ENCODE measurements at regions not wholly inside any gene's neighbourhood (a gene's known extent, or its start where the extent isn't known, plus 50 kb on each side); places are given as distances from the start of the nearest gene placed in this dataset.
A peak's percentile ranks its signal among the peaks of the same experiment; 100 is the strongest.
"Not testable (repeated sequence)": the region's sequence is repeated elsewhere in the genome, so short reads cannot be mapped to it uniquely, and the experiment has no call there.

DNA sequence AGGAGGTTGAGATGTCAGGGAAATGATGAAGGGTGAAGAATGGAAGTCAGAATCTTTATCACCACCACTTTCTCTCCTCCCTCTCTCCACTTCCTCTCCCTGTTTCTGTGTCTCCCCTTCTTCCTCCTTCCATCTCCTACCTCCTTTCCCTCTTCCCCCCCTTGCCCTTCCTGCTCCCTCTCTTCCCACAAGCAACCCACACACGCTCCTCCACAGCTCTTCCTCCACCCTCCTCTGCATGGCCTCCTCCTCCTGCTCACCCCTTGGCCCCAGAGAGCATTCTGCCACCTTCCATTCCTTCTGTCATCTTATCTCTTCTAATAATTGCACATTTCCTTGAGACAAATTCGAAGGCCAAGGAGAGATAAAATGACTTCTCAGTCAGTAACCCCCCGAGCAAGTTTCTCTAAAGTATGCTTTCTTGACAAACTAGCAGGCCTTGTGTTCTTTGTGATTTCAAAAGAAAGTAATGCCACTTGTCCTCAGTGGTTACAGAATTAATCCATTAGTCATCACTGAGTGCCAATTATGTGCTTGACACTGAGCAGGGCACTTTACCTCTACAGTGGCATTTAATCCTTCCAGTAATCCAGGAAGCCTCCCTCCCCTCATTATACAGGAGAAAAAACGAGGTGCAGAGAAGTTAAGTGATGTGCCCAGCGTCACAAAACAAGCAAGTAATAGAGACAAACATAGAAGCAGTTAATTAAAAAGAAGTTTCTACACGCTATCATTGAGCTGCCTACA lies 72.3 kb upstream of the CCL1 start:
- DNase-seq (ENCODE audit: low read depth, low spot score) = no peak
- in situ Hi-C loops (cut with HindIII; ENCODE audit: low pct_unique_long_range_greater_than_20kb, low sequenced_read_pairs) = no loop called here

DNA sequence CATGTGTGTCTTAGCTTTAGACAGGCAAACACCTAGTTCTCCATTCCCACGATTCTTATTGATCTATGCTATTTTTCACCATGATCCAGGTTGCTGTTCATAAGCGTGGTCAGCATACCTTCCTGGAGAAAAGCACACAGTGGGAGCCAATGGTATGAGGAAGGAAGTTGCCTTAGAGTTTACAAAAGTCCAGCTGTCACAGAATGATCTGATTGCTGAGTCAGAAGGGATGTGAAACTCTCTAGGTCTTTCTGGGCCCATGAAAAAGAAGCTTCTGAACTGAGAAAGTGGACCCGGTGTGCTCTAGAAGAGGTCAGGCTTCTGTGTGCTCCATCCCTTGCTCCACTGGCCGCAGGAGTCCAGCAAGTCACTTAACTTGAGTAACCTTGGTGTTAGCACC lies 71.0 kb upstream of the CCL1 start:
- no peak for DNase-seq (ENCODE audit: low read depth, low spot score)
- in situ Hi-C loops (cut with HindIII; ENCODE audit: low pct_unique_long_range_greater_than_20kb, low sequenced_read_pairs) = no loop called here

DNA sequence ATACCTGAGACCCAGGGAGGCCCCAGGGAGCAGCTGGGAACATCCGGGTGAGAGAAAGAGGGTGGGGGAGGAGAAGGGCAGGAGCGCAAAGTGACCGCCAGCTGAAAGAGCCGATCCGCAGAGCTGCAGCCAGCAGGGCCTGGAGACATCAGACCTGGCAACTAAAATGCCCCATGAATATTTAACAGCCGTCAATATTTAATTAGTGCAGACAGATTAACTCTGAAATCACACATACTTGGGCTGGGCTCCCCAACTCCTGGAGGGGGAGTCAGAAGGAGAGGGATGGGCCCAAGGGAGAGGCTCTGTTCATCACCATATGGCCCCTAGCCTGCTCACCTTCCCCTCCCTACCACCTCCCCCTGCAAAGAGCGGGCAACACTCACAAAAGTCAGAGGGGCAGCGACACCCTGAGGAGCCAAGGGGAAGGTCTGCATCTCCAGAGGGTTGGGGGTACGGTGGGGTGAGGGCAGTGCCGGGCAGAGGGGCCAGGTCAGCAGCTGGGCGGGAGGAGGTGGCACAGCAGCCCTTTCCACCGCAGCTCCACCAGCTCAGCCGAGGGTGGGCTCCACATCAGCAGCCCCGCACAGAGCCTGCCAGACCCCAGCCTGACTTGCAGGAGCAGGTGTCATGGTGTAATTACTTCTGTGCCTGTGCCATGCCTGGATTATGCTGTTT lies 61.9 kb upstream of the CCL1 start:
- no peak for DNase-seq (ENCODE audit: low read depth, low spot score)
- in situ Hi-C loops (cut with HindIII; ENCODE audit: low pct_unique_long_range_greater_than_20kb, low sequenced_read_pairs) = no loop called here

DNA sequence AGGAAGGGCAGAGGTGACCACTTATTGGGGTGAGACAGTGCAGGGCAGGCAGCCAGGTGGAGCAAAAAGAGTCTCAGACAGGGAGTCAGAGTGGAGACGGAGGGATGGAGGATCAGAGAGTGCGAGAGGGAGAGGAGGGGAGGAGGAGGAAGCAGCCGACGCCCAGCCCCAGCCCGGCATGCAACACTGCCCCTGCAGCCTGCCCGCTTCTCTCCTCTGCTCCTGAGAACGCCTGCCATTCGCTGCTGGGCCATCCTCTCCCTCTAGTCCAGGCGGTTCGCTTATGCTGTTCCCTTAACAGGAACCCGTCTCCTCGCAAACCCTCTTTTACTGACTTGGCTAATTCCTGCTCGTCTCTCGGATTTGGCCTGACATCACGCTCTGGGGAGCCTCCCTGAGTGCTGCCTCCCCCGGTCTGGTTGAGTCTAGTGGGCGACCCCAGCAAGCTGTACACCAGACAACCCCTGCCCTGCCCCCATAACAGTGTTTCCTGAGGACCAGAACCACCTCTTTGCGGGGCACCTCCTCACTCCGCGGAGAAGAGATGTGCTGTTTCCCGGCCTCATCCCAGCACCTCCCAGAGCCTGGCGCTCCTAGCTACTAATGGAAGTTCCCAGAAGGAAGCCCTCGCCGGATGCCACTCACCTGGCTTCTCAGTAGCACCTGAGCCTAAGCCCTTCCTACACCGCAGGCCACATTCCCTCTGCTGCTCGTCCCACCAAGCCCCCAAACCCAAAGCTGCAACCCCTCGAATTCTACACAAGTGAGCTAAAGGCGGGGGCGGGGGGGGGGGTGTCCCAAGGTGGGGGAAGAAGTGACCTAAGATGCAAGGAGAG lies 61.2 kb upstream of the CCL1 start:
- DNase-seq (ENCODE audit: low read depth, low spot score) = no peak
- in situ Hi-C loops (cut with HindIII; ENCODE audit: low pct_unique_long_range_greater_than_20kb, low sequenced_read_pairs) = no loop called here

DNA sequence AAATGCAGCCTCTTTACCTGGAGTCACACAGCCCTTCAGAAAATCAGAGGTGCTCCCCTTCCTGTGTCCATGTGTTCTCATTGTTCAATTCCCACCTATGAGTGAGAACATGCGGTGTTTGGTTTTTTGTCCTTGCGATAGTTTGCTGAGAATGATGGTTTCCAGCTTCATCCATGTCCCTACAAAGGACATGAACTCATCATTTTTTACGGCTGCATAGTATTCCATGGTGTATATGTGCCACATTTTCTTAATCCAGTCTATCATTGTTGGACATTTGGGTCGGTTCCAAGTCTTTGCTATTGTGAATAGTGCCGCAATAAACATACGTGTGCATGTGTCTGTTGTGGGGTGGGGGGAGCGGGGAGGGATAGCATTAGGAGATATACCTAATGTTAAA lies 60.3 kb upstream of the CCL1 start:
- in situ Hi-C loops (cut with HindIII; ENCODE audit: low pct_unique_long_range_greater_than_20kb, low sequenced_read_pairs); DNase-seq (ENCODE audit: low read depth, low spot score): not testable (repeated sequence)

DNA sequence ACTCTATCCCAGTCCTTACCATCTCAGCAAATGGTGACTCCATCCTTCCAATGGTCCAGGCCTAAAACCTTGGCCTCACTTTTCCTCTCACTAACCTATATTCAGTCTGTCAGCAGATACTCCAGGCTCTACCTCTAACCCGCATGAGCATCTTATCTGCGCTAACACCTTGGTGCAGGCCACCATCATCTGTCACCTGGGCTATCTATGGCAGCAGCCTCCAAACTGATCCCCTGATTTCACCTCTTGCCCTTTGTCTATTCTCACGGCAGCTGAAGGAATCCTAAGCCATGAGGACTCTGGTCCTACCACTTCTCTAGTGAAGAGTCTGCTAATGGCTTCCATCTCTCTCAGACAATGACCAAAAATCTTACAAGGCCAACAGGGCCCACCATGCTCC lies 57.9 kb upstream of the CCL1 start:
- no peak for DNase-seq (ENCODE audit: low read depth, low spot score)
- in situ Hi-C loops (cut with HindIII; ENCODE audit: low pct_unique_long_range_greater_than_20kb, low sequenced_read_pairs) = no loop called here

DNA sequence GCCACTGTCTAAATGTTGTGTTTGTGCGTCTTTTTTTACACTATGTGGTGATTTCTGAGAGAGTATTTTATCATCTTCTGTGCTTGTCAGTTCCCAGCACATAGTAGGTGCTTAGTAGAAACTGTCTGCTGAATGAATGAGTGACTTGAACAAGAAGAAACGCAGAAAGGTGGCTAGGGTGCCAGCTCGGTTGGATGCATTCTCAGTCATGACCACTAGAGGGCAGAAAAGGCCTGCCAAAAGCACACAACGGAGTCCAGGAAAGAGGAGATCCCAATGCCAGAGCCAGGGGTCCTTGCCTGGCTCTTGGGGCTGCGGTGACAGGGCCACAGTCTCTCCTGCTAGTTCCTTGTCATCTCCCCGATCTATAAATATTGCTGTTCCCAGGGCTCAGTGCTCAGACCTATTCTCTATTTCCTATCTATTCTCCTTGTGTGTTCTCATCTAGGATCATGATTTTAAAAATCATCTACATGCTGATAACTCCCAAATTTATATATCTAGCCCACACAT lies 57.3 kb upstream of the CCL1 start:
- in situ Hi-C loops (cut with HindIII; ENCODE audit: low pct_unique_long_range_greater_than_20kb, low sequenced_read_pairs) = no loop called here
- peak; percentile 68 for DNase-seq (ENCODE audit: low read depth, low spot score)

DNA sequence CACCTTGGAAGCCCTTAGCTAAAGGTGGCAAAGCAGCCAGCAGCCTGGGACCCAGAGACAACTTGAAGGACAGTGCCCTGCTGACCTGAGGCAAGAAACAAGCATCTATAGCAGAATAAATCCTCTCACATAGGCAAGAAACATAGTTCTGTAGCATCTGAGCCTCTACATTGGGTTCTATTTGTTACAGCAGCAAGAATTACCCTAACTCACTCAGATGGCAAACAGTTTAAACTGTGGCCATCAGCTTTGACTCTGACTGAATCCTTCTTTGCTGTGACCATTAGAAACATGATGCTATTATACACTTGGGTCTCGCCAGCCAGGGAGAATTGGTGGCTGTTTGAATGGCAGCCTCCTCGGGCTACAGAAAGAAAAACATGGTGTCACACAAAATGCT lies 53.1 kb upstream of the CCL1 start:
- no peak for DNase-seq (ENCODE audit: low read depth, low spot score)
- in situ Hi-C loops (cut with HindIII; ENCODE audit: low pct_unique_long_range_greater_than_20kb, low sequenced_read_pairs) = no loop called here

DNA sequence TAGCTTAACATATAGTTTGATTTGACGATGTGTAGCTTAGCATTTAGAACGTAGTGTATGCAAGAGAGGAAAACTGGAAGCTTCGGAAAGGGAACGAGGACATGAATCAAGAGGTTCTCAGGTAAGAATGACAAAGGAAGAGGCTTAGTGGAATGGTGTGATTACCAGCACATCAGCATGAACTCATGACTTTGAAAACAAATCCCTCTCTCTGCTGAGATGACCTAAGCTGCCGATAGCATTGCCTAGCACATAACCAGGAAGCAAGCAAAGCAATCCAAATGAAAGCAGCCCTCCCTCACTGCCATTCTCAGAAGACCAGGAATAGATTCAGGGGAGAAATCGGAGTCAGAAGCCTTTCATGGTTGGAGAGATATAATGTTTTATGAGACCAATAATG lies 51.3 kb upstream of the CCL1 start:
- in situ Hi-C loops (cut with HindIII; ENCODE audit: low pct_unique_long_range_greater_than_20kb, low sequenced_read_pairs) = no loop called here
- no peak for DNase-seq (ENCODE audit: low read depth, low spot score)

DNA sequence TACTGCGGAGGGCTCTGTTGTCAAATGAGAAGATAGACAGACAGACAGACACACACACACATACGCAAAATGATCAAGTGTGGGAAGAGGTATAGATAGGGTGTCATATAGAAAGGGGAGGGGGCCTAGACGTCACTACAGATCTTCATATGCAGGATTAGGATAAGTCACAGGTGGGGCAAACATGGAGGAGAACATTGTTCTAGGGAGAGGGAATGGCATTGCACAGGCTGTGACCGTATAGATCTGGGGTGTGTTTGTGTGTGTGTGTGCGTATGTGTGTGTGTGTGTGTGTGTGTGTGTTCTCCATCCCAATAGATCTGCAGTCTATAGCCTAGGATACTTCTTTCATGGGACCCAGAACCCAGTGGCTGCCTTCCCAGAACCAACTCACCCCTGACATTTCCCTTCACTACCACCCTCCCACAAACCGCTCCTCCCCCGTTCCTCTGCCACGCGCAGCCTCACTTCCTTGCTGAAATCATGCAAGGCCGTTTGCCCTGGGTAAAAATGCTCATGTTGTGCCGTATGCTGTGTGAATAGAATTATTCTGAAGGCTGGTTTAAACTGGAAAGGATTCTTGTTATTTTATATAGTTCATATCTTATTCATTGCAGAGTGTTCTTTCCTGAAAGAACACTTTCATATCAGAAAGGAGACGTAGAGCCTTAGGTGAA lies 50.5 kb upstream of the CCL1 start:
- in situ Hi-C loops (cut with HindIII; ENCODE audit: low pct_unique_long_range_greater_than_20kb, low sequenced_read_pairs) = no loop called here
- no peak for DNase-seq (ENCODE audit: low read depth, low spot score)

DNA sequence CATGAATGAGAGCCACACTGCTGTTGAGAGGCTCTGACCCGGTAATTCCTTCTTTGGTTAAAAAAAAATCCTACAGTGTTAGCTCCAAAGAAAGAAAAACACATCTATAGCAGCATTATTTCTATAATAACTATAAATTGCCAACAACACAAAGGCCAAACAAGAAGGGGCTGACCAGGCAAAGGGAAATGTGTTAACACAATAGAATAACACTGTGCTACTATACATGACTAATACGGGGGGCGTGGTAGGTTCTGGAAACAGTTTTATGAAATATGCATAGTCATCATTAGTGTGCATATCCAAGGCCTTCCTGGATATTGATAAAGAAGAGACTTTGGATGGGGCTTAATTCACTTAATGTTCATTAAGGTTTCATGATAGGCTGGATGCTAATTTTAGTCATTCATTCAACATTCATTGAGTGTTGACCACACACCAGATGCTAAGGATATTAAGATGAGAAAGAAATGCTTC lies 50.0 kb upstream of the CCL1 start:
- no peak for DNase-seq (ENCODE audit: low read depth, low spot score)
- in situ Hi-C loops (cut with HindIII; ENCODE audit: low pct_unique_long_range_greater_than_20kb, low sequenced_read_pairs) = no loop called here
